CD14-positive monocyte (primary cell): ENCODE measurements at regions not wholly inside any gene's neighbourhood (a gene's known extent, or its start where the extent isn't known, plus 50 kb on each side); places are given as distances from the start of the nearest gene placed in this dataset.

Experiments used
- DNase-seq, 3 donors: peaks; one replicate each; pipeline ENCODE4 v3.0.0-alpha.2; 2011 to 2022
- H2AFZ ChIP-seq: 2 replicates; pipeline ENCODE4 v1.6.0; 2012; ENCODE audit warnings: mild to moderate bottlenecking, low read depth, low read length, inconsistent platforms; ENCODE audit not compliant: insufficient read depth, poor library complexity, severe bottlenecking
- H3K27ac ChIP-seq, 2 donors: 1 replicate in 1 of 2; 2 replicates in 1 of 2; pipeline ENCODE4 v1.5.1; 2012 to 2013; ENCODE audit warnings: low read length in 2 of 2, control low read depth in 1 of 2, inconsistent platforms in 1 of 2, low read depth in 1 of 2, mild to moderate bottlenecking in 1 of 2
- H3K27me3 ChIP-seq, 2 donors: one replicate each; pipeline versions ENCODE4 v1.6.0 to v1.6.1; 2011 to 2013; ENCODE audit warnings: low read length in 2 of 2; ENCODE audit not compliant: control insufficient read depth in 2 of 2, insufficient read depth in 2 of 2
- H3K36me3 ChIP-seq, 2 donors: replicated peaks in 1 of 2; 1 replicate in 1 of 2; 2 replicates in 1 of 2; pipeline versions ENCODE4 v1.5.1 to v1.6.1; 2012 to 2013; ENCODE audit warnings: low read length in 2 of 2, control low read depth in 1 of 2, inconsistent platforms in 1 of 2, mild to moderate bottlenecking in 1 of 2; ENCODE audit not compliant: insufficient read depth in 2 of 2, control insufficient read depth in 1 of 2
- H3K4me1 ChIP-seq, 2 donors: 1 replicate in 1 of 2; 2 replicates in 1 of 2; pipeline versions ENCODE4 v1.5.1 to v1.6.1; 2012 to 2013; ENCODE audit warnings: low read length in 2 of 2, control low read depth in 1 of 2, inconsistent platforms in 1 of 2, mild to moderate bottlenecking in 1 of 2, moderate library complexity in 1 of 2; ENCODE audit not compliant: insufficient read depth in 2 of 2, control insufficient read depth in 1 of 2
- H3K4me2 ChIP-seq: replicated peaks from 2 replicates; pipeline ENCODE3; 2012; ENCODE audit warnings: low read length, moderate library complexity, mild to moderate bottlenecking; ENCODE audit not compliant: poor library complexity, severe bottlenecking; ENCODE audit errors: extremely low read depth
- H3K4me3 ChIP-seq, 3 experiments: fragments of 200-600 bp in 1 of 3; sonication (generic) in 1 of 3; replicated peaks in 1 of 3; 1 replicate in 2 of 3; 2 replicates in 1 of 3; pipeline ENCODE4 v1.5.1; 2011 to 2013; ENCODE audit warnings: low read length in 3 of 3, mild to moderate bottlenecking in 3 of 3, control low read depth in 2 of 3, low read depth in 2 of 3, inconsistent platforms in 1 of 3, moderate library complexity in 1 of 3
- H3K79me2 ChIP-seq: 2 replicates; pipeline ENCODE4 v1.6.0; 2012; ENCODE audit warnings: mild to moderate bottlenecking, control low read depth, inconsistent platforms, low read length, moderate library complexity; ENCODE audit not compliant: insufficient read depth
- H3K9ac ChIP-seq: 2 replicates; pipeline ENCODE4 v1.6.0; 2017; ENCODE audit warnings: low read length, mild to moderate bottlenecking; ENCODE audit not compliant: insufficient read depth, poor library complexity, severe bottlenecking
- H3K9me3 ChIP-seq, 2 donors: replicated peaks in 1 of 2; 1 replicate in 1 of 2; 2 replicates in 1 of 2; pipeline versions ENCODE4 v1.5.1 to v1.6.1; 2012 to 2013; ENCODE audit warnings: low read length in 2 of 2, control low read depth in 1 of 2; ENCODE audit not compliant: control insufficient read depth in 1 of 2, insufficient read depth in 1 of 2
- H4K20me1 ChIP-seq: 2 replicates; pipeline ENCODE4 v1.6.0; 2012; ENCODE audit warnings: mild to moderate bottlenecking, low read length, control low read depth, moderate library complexity; ENCODE audit not compliant: insufficient read depth
- H3K27ac Mint-ChIP-seq, 7 donors: one replicate each; pipeline ENCODE4 v1.8.0; 2020; ENCODE audit warnings: mild to moderate bottlenecking in 7 of 7, mixed read lengths in 7 of 7, moderate library complexity in 6 of 7, inconsistent platforms in 2 of 7
- H3K27me3 Mint-ChIP-seq, 3 donors: one replicate each; pipeline ENCODE4 v1.8.0; 2021 to 2022; ENCODE audit warnings: low read depth in 3 of 3, mild to moderate bottlenecking in 3 of 3, mixed read lengths in 3 of 3, moderate library complexity in 3 of 3, inconsistent platforms in 1 of 3
- H3K36me3 Mint-ChIP-seq, 2 donors: one replicate each; pipeline ENCODE4 v1.8.0; 2020; ENCODE audit warnings: mixed read lengths in 2 of 2, inconsistent platforms in 1 of 2, mild to moderate bottlenecking in 1 of 2
- H3K4me1 Mint-ChIP-seq: one replicate; pipeline ENCODE4 v1.8.0; 2020; ENCODE audit warnings: mild to moderate bottlenecking, mixed read lengths
- H3K4me3 Mint-ChIP-seq, 2 donors: one replicate each; pipeline ENCODE4 v1.8.0; 2020; ENCODE audit warnings: mild to moderate bottlenecking in 2 of 2, mixed read lengths in 2 of 2, moderate library complexity in 1 of 2
- H3K9me3 Mint-ChIP-seq, 7 donors: one replicate each; pipeline ENCODE4 v1.8.0; 2020 to 2022; ENCODE audit warnings: mixed read lengths in 7 of 7, mild to moderate bottlenecking in 6 of 7, moderate library complexity in 6 of 7, inconsistent platforms in 2 of 7
- CTCF ChIP-seq: fragments of 200-600 bp; IDR thresholded peaks from one replicate; pipeline ENCODE4 v1.8.0; 2022; ENCODE audit warnings: antibody characterized with exemption, mild to moderate bottlenecking
- WGBS: methylation state at CpG from one replicate; pipeline ENCODE4 v1.1.5; 2013; ENCODE audit warnings: missing lambda C conversion rate; ENCODE audit not compliant: insufficient coverage; 5-methylcytosine and 5-hydroxymethylcytosine counted together
- intact Hi-C, 2 donors: fragments of 100-400 bp; cut with micrococcal nuclease; formaldehyde crosslinking; loops; one replicate each; pipeline versions ENCODE4 v1.15.0 to v1.15.1; 2023

- Mint-ChIP-seq H3K27ac (no peak overlapping the region), H3K4me3 (no peak overlapping the region), H3K4me1 (no peaks in the 10 kb centered on the region), H3K27me3 (peaks cover 0 to 16% (median 3%) of the 10 kb centered on the region in 3 donors), H3K9me3 (peaks cover 0 to 6% (median 0%) of the 10 kb centered on the region in 7 donors), H3K36me3 (no peaks in the 10 kb centered on the region)
- WGBS: 97% methylated on average over 14 of the region's 14 CpGs
- Histone ChIP-seq H3K4me3 (no peak overlapping the region), H3K27me3 (no peaks in the 10 kb centered on the region), H3K79me2 (no peaks in the 10 kb centered on the region), H3K9me3 (no peaks in the 10 kb centered on the region), H3K4me1 (no peaks in the 10 kb centered on the region), H4K20me1 (no peaks in the 10 kb centered on the region), H3K36me3 (no peaks in the 10 kb centered on the region), H3K9ac (no peak overlapping the region), H2AFZ (no peak overlapping the region), H3K4me2 (no peak overlapping the region), H3K27ac (no peak overlapping the region)
- intact Hi-C loops: no loop called here
- TF ChIP-seq CTCF: no peak
- DNase-seq: no peak
These were observed 124.2 kb upstream of the IRX4 start for GRCh38 chr5:2006971-2007291.

- H3K36me3 Mint-ChIP-seq: no peaks in the 10 kb centered on the region
- Histone ChIP-seq H3K4me1 (no peaks in the 10 kb centered on the region), H2AFZ (no peak overlapping the region), H3K4me3 (no peak overlapping the region), H3K27me3 (no peaks in the 10 kb centered on the region), H3K79me2 (no peaks in the 10 kb centered on the region), H3K4me2 (no peak overlapping the region), H4K20me1 (no peaks in the 10 kb centered on the region), H3K36me3 (no peaks in the 10 kb centered on the region), H3K27ac (no peak overlapping the region), H3K9ac (no peak overlapping the region), H3K9me3 (no peaks in the 10 kb centered on the region)
- no peak overlapping the region for H3K4me3 Mint-ChIP-seq
- no peaks in the 10 kb centered on the region for H3K4me1 Mint-ChIP-seq
- DNase-seq: no peak
- H3K9me3 Mint-ChIP-seq: peaks cover 0 to 9% (median 0%) of the 10 kb centered on the region in 7 donors
- H3K27ac Mint-ChIP-seq: no peak overlapping the region
- peaks cover 0 to 16% (median 6%) of the 10 kb centered on the region in 3 donors for H3K27me3 Mint-ChIP-seq
- no peak for TF ChIP-seq CTCF
- intact Hi-C loops: no loop called here
- 92% methylated on average over 17 of the region's 24 CpGs for WGBS
These were observed 123.7 kb upstream of the IRX4 start for GRCh38 chr5:2006193-2006970.
